HFF-Myc (cell line): ENCODE measurements at regions not wholly inside any gene's neighbourhood (a gene's known extent, or its start where the extent isn't known, plus 50 kb on each side); places are given as distances from the start of the nearest gene placed in this dataset.
A peak's percentile ranks its signal among the peaks of the same experiment; 100 is the strongest.

Experiments used
- DNase-seq: peaks from one replicate; pipeline ENCODE4 v3.0.0-alpha.2; 2011; ENCODE audit warnings: low read depth; ENCODE audit errors: extremely low read depth
- H3K4me3 ChIP-seq: replicated peaks from 2 replicates; pipeline ENCODE4 v1.5.1; 2011; ENCODE audit warnings: low read depth, mild to moderate bottlenecking, control low read depth, low read length
- TF ChIP-seq, protein P1 (sequence below): IDR thresholded peaks from 2 replicates; pipeline ENCODE4 v1.5.1; 2012; ENCODE audit warnings: mild to moderate bottlenecking, low read depth, low read length, control low read depth; ENCODE audit errors: missing control alignments

DNA sequence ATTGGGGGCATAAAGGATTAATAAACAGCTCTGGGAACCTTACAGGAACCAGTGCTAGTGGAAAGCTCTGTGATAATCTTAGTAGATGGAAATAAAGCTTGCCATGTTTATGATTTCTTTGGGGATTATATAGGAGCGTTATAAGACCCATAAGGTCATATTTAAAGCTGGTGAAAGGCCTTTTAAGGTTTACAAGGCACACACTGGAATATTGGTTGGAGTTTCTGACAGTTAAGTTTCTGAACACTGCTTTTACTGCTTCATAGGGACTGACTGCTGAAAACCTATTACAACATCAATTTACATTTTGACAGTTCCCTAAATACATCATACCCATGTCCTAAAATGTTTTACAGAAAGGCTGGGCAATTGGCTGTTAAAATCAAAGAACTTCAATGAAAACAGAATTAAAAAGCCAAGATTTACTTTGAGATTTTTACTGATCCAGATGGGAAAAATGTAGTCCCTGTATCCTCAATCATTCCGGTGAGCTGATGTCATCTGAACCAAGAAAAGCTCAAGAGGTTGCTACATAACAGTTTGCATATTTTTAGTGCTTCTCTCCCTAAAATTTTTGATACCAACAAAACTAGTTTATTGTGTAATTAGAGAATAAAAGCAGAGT lies 153.7 kb upstream of the IGF1 start:
- H3K4me3 ChIP-seq: no peak overlapping the region
- TF ChIP-seq, protein P1, sequence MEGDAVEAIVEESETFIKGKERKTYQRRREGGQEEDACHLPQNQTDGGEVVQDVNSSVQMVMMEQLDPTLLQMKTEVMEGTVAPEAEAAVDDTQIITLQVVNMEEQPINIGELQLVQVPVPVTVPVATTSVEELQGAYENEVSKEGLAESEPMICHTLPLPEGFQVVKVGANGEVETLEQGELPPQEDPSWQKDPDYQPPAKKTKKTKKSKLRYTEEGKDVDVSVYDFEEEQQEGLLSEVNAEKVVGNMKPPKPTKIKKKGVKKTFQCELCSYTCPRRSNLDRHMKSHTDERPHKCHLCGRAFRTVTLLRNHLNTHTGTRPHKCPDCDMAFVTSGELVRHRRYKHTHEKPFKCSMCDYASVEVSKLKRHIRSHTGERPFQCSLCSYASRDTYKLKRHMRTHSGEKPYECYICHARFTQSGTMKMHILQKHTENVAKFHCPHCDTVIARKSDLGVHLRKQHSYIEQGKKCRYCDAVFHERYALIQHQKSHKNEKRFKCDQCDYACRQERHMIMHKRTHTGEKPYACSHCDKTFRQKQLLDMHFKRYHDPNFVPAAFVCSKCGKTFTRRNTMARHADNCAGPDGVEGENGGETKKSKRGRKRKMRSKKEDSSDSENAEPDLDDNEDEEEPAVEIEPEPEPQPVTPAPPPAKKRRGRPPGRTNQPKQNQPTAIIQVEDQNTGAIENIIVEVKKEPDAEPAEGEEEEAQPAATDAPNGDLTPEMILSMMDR: no peak
- DNase-seq: no peak

DNA sequence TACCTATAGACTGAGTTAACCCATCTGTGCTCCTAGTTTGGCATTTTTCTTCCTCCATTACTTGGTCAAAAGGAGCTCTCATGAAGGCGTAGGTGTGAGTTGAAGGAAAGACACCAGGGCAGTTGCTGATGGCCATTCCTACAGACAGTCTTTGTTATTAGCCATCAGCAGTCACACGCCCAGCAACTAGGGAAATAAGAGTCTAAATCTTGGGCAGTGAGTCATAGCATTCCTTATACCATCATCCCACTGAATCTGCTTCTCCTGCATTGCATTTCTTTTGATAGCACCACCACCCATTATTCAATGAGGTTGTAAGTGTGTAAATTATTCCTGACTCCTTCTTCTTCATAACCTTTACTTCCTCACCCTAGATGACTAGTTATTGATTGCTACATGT lies 150.9 kb upstream of the IGF1 start:
- TF ChIP-seq, protein P1: no peak
- H3K4me3 ChIP-seq: no peak overlapping the region
- peak; percentile 52 for DNase-seq

DNA sequence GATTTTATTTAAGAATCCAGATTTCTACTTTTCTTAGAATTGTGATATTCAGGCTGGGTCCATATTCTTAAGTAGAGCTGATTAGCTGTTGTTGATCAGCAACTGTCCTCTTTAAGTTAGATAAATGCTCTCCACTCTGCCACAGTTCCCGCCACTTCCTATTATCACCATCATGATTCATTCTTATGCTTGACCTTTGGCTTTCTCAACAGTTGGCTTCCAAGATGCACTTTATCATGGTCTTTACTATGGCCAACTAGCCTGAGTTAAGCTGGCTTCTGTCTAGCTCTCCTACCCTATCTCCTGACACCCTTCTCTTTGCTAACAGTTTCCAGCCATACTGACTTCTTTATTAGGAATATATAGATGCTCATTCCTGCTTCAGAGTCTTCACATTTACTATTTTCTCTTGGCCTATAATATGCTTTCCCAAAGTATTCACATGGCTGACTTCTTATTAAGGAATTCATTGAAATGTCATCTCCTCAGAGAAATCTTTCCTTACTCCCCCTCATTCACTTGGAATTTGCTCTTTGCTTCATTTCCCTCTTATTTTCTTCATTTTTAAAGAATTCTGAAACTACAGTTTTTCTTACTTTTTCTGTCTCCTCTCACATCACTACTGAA lies 149.0 kb upstream of the IGF1 start:
- TF ChIP-seq, protein P1: no peak
- DNase-seq: no peak
- H3K4me3 ChIP-seq: no peak overlapping the region

DNA sequence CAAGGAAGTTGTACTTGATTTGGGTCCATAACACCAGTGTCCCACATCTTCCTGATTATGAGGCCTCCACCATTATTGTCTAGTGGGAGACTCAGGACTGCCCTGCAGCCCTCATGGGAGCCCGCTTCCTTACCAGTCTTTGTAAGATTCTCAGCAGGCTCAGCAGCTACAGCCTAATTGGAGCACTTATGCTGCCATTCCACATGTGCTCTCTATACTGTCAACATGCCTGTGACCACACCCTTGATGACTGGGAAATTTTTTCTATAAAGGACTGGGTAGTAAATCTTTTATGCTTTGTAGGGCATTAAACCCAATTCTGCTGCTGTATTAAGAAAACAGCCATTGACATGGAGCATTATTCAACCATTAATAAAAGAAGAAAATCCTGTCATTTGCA lies 145.5 kb upstream of the IGF1 start:
- H3K4me3 ChIP-seq: no peak overlapping the region
- TF ChIP-seq, protein P1: no peak
- no peak for DNase-seq

DNA sequence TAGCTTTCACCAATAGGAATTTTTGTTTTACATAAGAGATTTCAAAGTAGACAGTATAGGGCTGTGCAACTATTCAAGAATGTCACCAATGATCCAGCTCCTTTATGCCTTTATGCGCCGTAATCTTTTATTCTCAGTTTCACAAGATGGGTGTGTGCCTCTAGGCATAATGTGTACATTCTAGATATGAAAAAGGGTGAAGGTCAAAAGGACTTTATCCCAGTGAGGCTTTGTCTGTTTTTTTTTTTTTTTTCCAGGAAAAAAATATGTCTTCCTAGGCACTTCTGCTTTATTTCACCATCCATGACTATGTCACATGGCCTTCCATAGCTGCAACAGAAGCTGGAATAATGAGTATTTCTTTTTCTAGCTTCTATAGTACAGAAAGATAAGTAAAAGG lies 142.3 kb upstream of the IGF1 start:
- TF ChIP-seq, protein P1: no peak
- DNase-seq: no peak
- no peak overlapping the region for H3K4me3 ChIP-seq

DNA sequence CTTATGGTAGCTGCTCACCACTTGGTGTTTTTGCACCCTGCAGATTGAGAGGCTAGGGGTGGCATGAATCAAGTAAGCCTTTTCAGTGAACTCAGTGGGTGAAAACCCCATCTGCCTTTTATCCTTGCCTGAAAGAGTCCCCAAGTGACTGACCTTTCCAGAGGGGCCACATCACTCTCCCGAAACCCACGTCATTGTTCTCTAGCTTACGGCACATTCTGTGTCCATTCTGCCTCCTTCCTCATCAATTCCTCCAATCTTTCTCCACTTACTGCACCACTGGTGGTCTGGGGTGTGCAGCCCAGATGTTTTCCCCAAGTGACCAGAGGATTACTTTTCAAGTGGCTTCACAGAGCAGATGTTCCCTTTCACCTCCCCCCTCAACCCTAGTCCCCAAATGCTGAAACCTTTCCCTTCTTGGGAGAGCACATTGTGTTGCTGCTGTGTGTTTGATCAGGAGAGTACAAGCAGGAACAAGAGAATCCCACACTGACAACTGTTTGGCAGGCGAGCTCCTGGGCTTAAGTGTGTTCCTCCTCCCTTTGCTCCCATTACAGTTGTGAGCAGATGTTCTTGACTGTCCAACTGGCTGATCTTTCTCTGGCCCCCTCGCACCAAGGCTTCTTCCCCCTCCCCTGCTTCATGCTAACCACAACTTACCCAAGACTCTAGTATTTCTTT lies 138.0 kb upstream of the IGF1 start:
- TF ChIP-seq, protein P1: no peak

More for the DNA sequence above, 138.0 kb upstream of the IGF1 start:
- H3K4me3 ChIP-seq: no peak overlapping the region
- DNase-seq: no peak
